Parathyroid adenoma (tissue), 2 donors: ENCODE measurements at regions not wholly inside any gene's neighbourhood (a gene's known extent, or its start where the extent isn't known, plus 50 kb on each side); places are given as distances from the start of the nearest gene placed in this dataset.

Source experiments
- H2AFZ ChIP-seq: fragments of 300-600 bp; sonication (generic); one replicate; pipeline ENCODE4 v1.7.0; 2017; ENCODE audit warnings: antibody characterized with exemption, mild to moderate bottlenecking
- H3K27ac ChIP-seq: fragments of 300-600 bp; sonication (generic); one replicate; pipeline ENCODE4 v1.7.0; 2017
- H3K27me3 ChIP-seq: fragments of 300-600 bp; sonication (generic); one replicate; pipeline ENCODE4 v1.7.0; 2017; ENCODE audit warnings: low read length; ENCODE audit not compliant: control insufficient read depth, insufficient read depth
- H3K36me3 ChIP-seq: fragments of 300-600 bp; sonication (generic); one replicate; pipeline ENCODE4 v1.7.0; 2017; ENCODE audit warnings: low read length; ENCODE audit not compliant: control insufficient read depth, insufficient read depth
- H3K4me1 ChIP-seq: fragments of 300-600 bp; sonication (generic); one replicate; pipeline ENCODE4 v1.7.0; 2017; ENCODE audit warnings: control low read depth
- H3K4me2 ChIP-seq: fragments of 300-600 bp; sonication (generic); one replicate; pipeline ENCODE4 v1.7.0; 2017; ENCODE audit warnings: low read length
- H3K4me3 ChIP-seq: fragments of 300-600 bp; sonication (generic); one replicate; pipeline ENCODE4 v1.7.0; 2017; ENCODE audit warnings: low read depth, low read length
- H3K79me2 ChIP-seq: fragments of 300-600 bp; sonication (generic); one replicate; pipeline ENCODE4 v1.7.0; 2017; ENCODE audit warnings: control low read depth
- H3K9ac ChIP-seq: fragments of 300-600 bp; sonication (generic); one replicate; pipeline ENCODE4 v1.7.0; 2017; ENCODE audit warnings: mild to moderate bottlenecking
- H3K9me3 ChIP-seq: fragments of 300-600 bp; sonication (generic); one replicate; pipeline ENCODE4 v1.7.0; 2017; ENCODE audit warnings: low read length; ENCODE audit not compliant: control insufficient read depth
- CTCF ChIP-seq: fragments of 300-600 bp; sonication (generic); IDR thresholded peaks from one replicate; pipeline ENCODE4 v1.7.0; 2017; ENCODE audit warnings: antibody characterized with exemption, mild to moderate bottlenecking
- donor health status: primary hyperparathyroidism.

GRCh38 chr20:48180024-48180423 is 394.7 kb upstream of the SULF2 start:
- Histone ChIP-seq H3K4me1 (no peaks in the 10 kb centered on the region), H3K4me3 (no peak overlapping the region), H3K27me3 (no peaks in the 10 kb centered on the region), H3K9me3 (no peaks in the 10 kb centered on the region), H2AFZ (no peak overlapping the region), H3K4me2 (no peak overlapping the region), H3K36me3 (no peaks in the 10 kb centered on the region), H3K27ac (no peak overlapping the region), H3K79me2 (no peaks in the 10 kb centered on the region), H3K9ac (no peak overlapping the region)
- no peak for TF ChIP-seq CTCF

- no peaks in the 10 kb centered on the region for H3K4me1 ChIP-seq
- no peak overlapping the region for H3K4me2 ChIP-seq
- H3K27ac ChIP-seq = no peak overlapping the region
- H3K9ac ChIP-seq = no peak overlapping the region
- no peaks in the 10 kb centered on the region for H3K27me3 ChIP-seq
- no peaks in the 10 kb centered on the region for H3K79me2 ChIP-seq
- no peaks in the 10 kb centered on the region for H3K9me3 ChIP-seq
- no peak overlapping the region for H3K4me3 ChIP-seq
- no peak for TF ChIP-seq CTCF
- no peak overlapping the region for H2AFZ ChIP-seq
- H3K36me3 ChIP-seq = no peaks in the 10 kb centered on the region
Measured at GRCh38 chr20:48178633-48179032, 393.4 kb upstream of the SULF2 start.

- Histone ChIP-seq H3K36me3 (no peaks in the 10 kb centered on the region), H3K9me3 (no peaks in the 10 kb centered on the region)
Measured at GRCh38 chr20:48177058-48177457, 391.8 kb upstream of the SULF2 start.

GRCh38 chr20:48176139-48176538 is 390.9 kb upstream of the SULF2 start:
- Histone ChIP-seq H3K4me3 (no peak overlapping the region), H3K27me3 (no peaks in the 10 kb centered on the region), H2AFZ (no peak overlapping the region), H3K27ac (no peak overlapping the region), H3K4me2 (no peak overlapping the region), H3K9me3 (no peaks in the 10 kb centered on the region), H3K79me2 (no peaks in the 10 kb centered on the region), H3K4me1 (no peaks in the 10 kb centered on the region), H3K9ac (no peak overlapping the region), H3K36me3 (no peaks in the 10 kb centered on the region)
- TF ChIP-seq CTCF = no peak

More at GRCh38 chr20:48177058-48177457, 391.8 kb upstream of the SULF2 start:
- H3K79me2 ChIP-seq = no peaks in the 10 kb centered on the region
- no peak overlapping the region for H3K4me2 ChIP-seq
- no peaks in the 10 kb centered on the region for H3K27me3 ChIP-seq
- H2AFZ ChIP-seq = no peak overlapping the region
- H3K4me1 ChIP-seq = no peaks in the 10 kb centered on the region
- TF ChIP-seq CTCF = no peak
- no peak overlapping the region for H3K27ac ChIP-seq
- no peak overlapping the region for H3K9ac ChIP-seq
- no peak overlapping the region for H3K4me3 ChIP-seq

GRCh38 chr20:48175261-48175660 is 390.0 kb upstream of the SULF2 start:
- Histone ChIP-seq H3K36me3 (no peaks in the 10 kb centered on the region), H3K4me3 (no peak overlapping the region), H3K9ac (no peak overlapping the region), H3K9me3 (no peaks in the 10 kb centered on the region), H3K27me3 (no peaks in the 10 kb centered on the region), H2AFZ (no peak overlapping the region), H3K4me1 (no peaks in the 10 kb centered on the region), H3K79me2 (no peaks in the 10 kb centered on the region), H3K4me2 (no peak overlapping the region), H3K27ac (no peak overlapping the region)
- TF ChIP-seq CTCF = no peak
